Uterus (tissue), 2 donors: ENCODE measurements at regions not wholly inside any gene's neighbourhood (a gene's known extent, or its start where the extent isn't known, plus 50 kb on each side); places are given as distances from the start of the nearest gene placed in this dataset.

ENCODE experiments used
- CTCF ChIP-seq, 4 experiments: fragments of 200-600 bp in 2 of 4; fragments of 450-650 bp in 2 of 4; sonication (generic) in 2 of 4; IDR thresholded peaks; one replicate each; pipeline ENCODE4 v1.5.1; 2016 to 2019; ENCODE audit warnings: antibody characterized with exemption in 4 of 4, mild to moderate bottlenecking in 2 of 4, moderate library complexity in 1 of 4
- POLR2A ChIP-seq, 2 donors: fragments of 450-650 bp; IDR thresholded peaks; one replicate each; pipeline ENCODE4 v1.6.1; 2016; ENCODE audit warnings: antibody characterized with exemption in 2 of 2, mild to moderate bottlenecking in 1 of 2, moderate library complexity in 1 of 2

- no peak for TF ChIP-seq POLR2A (IDR thresholded peaks at IDR 0.05)
- TF ChIP-seq CTCF (IDR thresholded peaks at IDR 0.05), result no peak
These were observed 283.1 kb downstream of the SIPA1L2 start for GRCh38 chr1:232346844-232347243.
